Astrocyte (in vitro differentiated cells and primary cell): ENCODE measurements at regions not wholly inside any gene's neighbourhood (a gene's known extent, or its start where the extent isn't known, plus 50 kb on each side); places are given as distances from the start of the nearest gene placed in this dataset.

Source experiments
- DNase-seq: peaks from one replicate; pipeline ENCODE4 v3.0.0-alpha.2; 2010; ENCODE audit warnings: low read depth
- FAIRE-seq: peaks from 2 replicates; lab custom pipeline; 2011; peaks lifted over from hg19 to GRCh38; lab: Jason Lieb, UNC
- H2AFZ ChIP-seq: 2 replicates; pipeline ENCODE4 v1.6.0; 2012; ENCODE audit warnings: low read depth, low read length, inconsistent platforms
- H3K27ac ChIP-seq: 2 replicates; pipeline ENCODE4 v1.5.1; 2011; ENCODE audit warnings: low read depth, low read length, inconsistent platforms
- H3K27me3 ChIP-seq: 2 replicates; pipeline ENCODE4 v1.6.0; 2011; ENCODE audit warnings: low read length, inconsistent platforms; ENCODE audit not compliant: insufficient read depth
- H3K36me3 ChIP-seq: 2 replicates; pipeline ENCODE4 v1.5.1; 2011; ENCODE audit warnings: low read length, inconsistent platforms; ENCODE audit not compliant: insufficient read depth
- H3K4me1 ChIP-seq: 2 replicates; pipeline ENCODE4 v1.5.1; 2011; ENCODE audit warnings: low read length, inconsistent platforms; ENCODE audit not compliant: insufficient read depth
- H3K4me2 ChIP-seq: 2 replicates; pipeline ENCODE4 v1.6.0; 2012; ENCODE audit warnings: low read length, inconsistent platforms
- H3K4me3 ChIP-seq: 2 replicates; pipeline ENCODE4 v1.5.1; 2011; ENCODE audit warnings: low read depth, mild to moderate bottlenecking, low read length, inconsistent platforms; ENCODE audit not compliant: insufficient read depth
- H3K79me2 ChIP-seq: 2 replicates; pipeline ENCODE4 v1.6.0; 2012; ENCODE audit warnings: mild to moderate bottlenecking, low read length, inconsistent platforms; ENCODE audit not compliant: insufficient read depth
- H3K9ac ChIP-seq: 2 replicates; pipeline ENCODE4 v1.6.0; 2012; ENCODE audit warnings: mild to moderate bottlenecking, low read length, inconsistent platforms
- H3K9me3 ChIP-seq: 2 replicates; pipeline ENCODE4 v1.5.1; 2012; ENCODE audit warnings: low read depth, mild to moderate bottlenecking, low read length, inconsistent platforms; ENCODE audit not compliant: insufficient read depth
- H4K20me1 ChIP-seq: 2 replicates; pipeline ENCODE4 v1.6.0; 2012; ENCODE audit warnings: low read length, inconsistent platforms; ENCODE audit not compliant: insufficient read depth
- H3K27ac Mint-ChIP-seq: one replicate; pipeline ENCODE4 v1.8.0; 2021; ENCODE audit warnings: mild to moderate bottlenecking, mixed read lengths; ENCODE audit not compliant: unreplicated experiment
- H3K27me3 Mint-ChIP-seq: one replicate; pipeline ENCODE4 v1.8.0; 2021; ENCODE audit warnings: low read depth, mixed read lengths; ENCODE audit not compliant: unreplicated experiment
- H3K36me3 Mint-ChIP-seq: one replicate; pipeline ENCODE4 v1.8.0; 2021; ENCODE audit warnings: low read depth, mixed read lengths; ENCODE audit not compliant: unreplicated experiment
- H3K4me1 Mint-ChIP-seq: one replicate; pipeline ENCODE4 v1.8.0; 2021; ENCODE audit warnings: low read depth, mixed read lengths; ENCODE audit not compliant: unreplicated experiment
- H3K4me3 Mint-ChIP-seq: one replicate; pipeline ENCODE4 v1.8.0; 2021; ENCODE audit warnings: mild to moderate bottlenecking, moderate library complexity, mixed read lengths; ENCODE audit not compliant: unreplicated experiment
- H3K9me3 Mint-ChIP-seq: one replicate; pipeline ENCODE4 v1.8.0; 2021; ENCODE audit warnings: mild to moderate bottlenecking, mixed read lengths; ENCODE audit not compliant: unreplicated experiment
- CTCF ChIP-seq: IDR thresholded peaks from 2 replicates; pipeline ENCODE4 v1.5.1; 2011; ENCODE audit warnings: low read depth, mild to moderate bottlenecking, inconsistent platforms, low read length, moderate library complexity; ENCODE audit not compliant: insufficient read depth
- EZH2 ChIP-seq: IDR thresholded peaks from 2 replicates; pipeline ENCODE4 v1.6.1; 2012; ENCODE audit warnings: mild to moderate bottlenecking, low read length, inconsistent platforms; ENCODE audit not compliant: insufficient read depth

GRCh38 chr7:131119381-131119780 lies 208.3 kb upstream of the MKLN1 start:
- DNase-seq = no peak
- no peaks in the 10 kb centered on the region for H4K20me1 ChIP-seq
- H3K4me3 ChIP-seq = no peak overlapping the region
- no peak overlapping the region for H3K4me2 ChIP-seq
- Mint-ChIP-seq H3K4me1 (no peaks in the 10 kb centered on the region), H3K9me3 (peaks cover 23% of the 10 kb centered on the region), H3K36me3 (peaks cover 12% of the 10 kb centered on the region), H3K4me3 (peak overlapping the region; percentile 18), H3K27me3 (no peaks in the 10 kb centered on the region), H3K27ac (no peak overlapping the region)
- no peak overlapping the region for H3K27ac ChIP-seq
- no peaks in the 10 kb centered on the region for H3K36me3 ChIP-seq
- no peaks in the 10 kb centered on the region for H3K79me2 ChIP-seq
- H3K9me3 ChIP-seq = peaks cover 4% of the 10 kb centered on the region
- TF ChIP-seq EZH2 (no peak), CTCF (no peak)
- no peaks in the 10 kb centered on the region for H3K27me3 ChIP-seq
- no peak overlapping the region for H3K9ac ChIP-seq
- H3K4me1 ChIP-seq = no peaks in the 10 kb centered on the region
- no peak for FAIRE-seq
- H2AFZ ChIP-seq = no peak overlapping the region

GRCh38 chr7:131122394-131122793 lies 205.3 kb upstream of the MKLN1 start:
- no peak overlapping the region for H3K27ac Mint-ChIP-seq
- H3K4me3 Mint-ChIP-seq = no peak overlapping the region
- Histone ChIP-seq H3K4me1 (no peaks in the 10 kb centered on the region), H3K4me2 (no peak overlapping the region), H3K4me3 (no peak overlapping the region), H3K36me3 (no peaks in the 10 kb centered on the region), H3K79me2 (no peaks in the 10 kb centered on the region), H2AFZ (no peak overlapping the region), H4K20me1 (no peaks in the 10 kb centered on the region), H3K27ac (no peak overlapping the region), H3K27me3 (no peaks in the 10 kb centered on the region), H3K9ac (no peak overlapping the region), H3K9me3 (peaks cover 4% of the 10 kb centered on the region)
- no peak for DNase-seq
- H3K36me3 Mint-ChIP-seq = peaks cover 13% of the 10 kb centered on the region
- no peaks in the 10 kb centered on the region for H3K4me1 Mint-ChIP-seq
- H3K9me3 Mint-ChIP-seq = peaks cover 20% of the 10 kb centered on the region
- peaks cover 2% of the 10 kb centered on the region for H3K27me3 Mint-ChIP-seq
- TF ChIP-seq EZH2 = no peak
- TF ChIP-seq CTCF = no peak
- FAIRE-seq = no peak

GRCh38 chr7:131124001-131124629 lies 203.6 kb upstream of the MKLN1 start:
- Histone ChIP-seq H4K20me1 (no peaks in the 10 kb centered on the region), H3K4me1 (no peaks in the 10 kb centered on the region), H3K27me3 (no peaks in the 10 kb centered on the region), H3K79me2 (no peaks in the 10 kb centered on the region), H3K4me2 (no peak overlapping the region), H3K9ac (no peak overlapping the region), H3K4me3 (no peak overlapping the region), H2AFZ (no peak overlapping the region), H3K27ac (no peak overlapping the region), H3K36me3 (no peaks in the 10 kb centered on the region), H3K9me3 (peaks cover 4% of the 10 kb centered on the region)
- TF ChIP-seq CTCF (no peak), EZH2 (no peak)
- Mint-ChIP-seq H3K9me3 (peaks cover 7% of the 10 kb centered on the region), H3K4me1 (peaks cover 4% of the 10 kb centered on the region), H3K4me3 (no peak overlapping the region), H3K36me3 (peaks cover 2% of the 10 kb centered on the region), H3K27me3 (peaks cover 2% of the 10 kb centered on the region), H3K27ac (no peak overlapping the region)
- DNase-seq (no peak), FAIRE-seq (no peak)
